WERI-Rb-1 (cell line): ENCODE measurements at regions not wholly inside any gene's neighbourhood (a gene's known extent, or its start where the extent isn't known, plus 50 kb on each side); places are given as distances from the start of the nearest gene placed in this dataset.

Source experiments
- DNase-seq: peaks from one replicate; pipeline ENCODE4 v3.0.0-alpha.2; 2020
- H3K27ac ChIP-seq: fragments of 250-450 bp; sonication (Bioruptor Pico); 2 replicates; pipeline ENCODE4 v1.5.1; 2020; ENCODE audit warnings: mild to moderate bottlenecking, moderate library complexity
- H3K27me3 ChIP-seq: fragments of 250-450 bp; sonication (Bioruptor Pico); 2 replicates; pipeline ENCODE4 v1.5.1; 2021; ENCODE audit warnings: mild to moderate bottlenecking, low read depth, moderate library complexity; ENCODE audit not compliant: insufficient read depth, severe bottlenecking
- H3K36me3 ChIP-seq: fragments of 250-450 bp; sonication (Bioruptor Pico); 2 replicates; pipeline ENCODE4 v1.5.1; 2020; ENCODE audit warnings: mild to moderate bottlenecking, moderate library complexity
- H3K4me3 ChIP-seq: 2 replicates; pipeline ENCODE4 v1.5.1; 2011; ENCODE audit warnings: low read depth, mild to moderate bottlenecking, control low read depth, low read length
- H3K9me3 ChIP-seq: fragments of 250-450 bp; sonication (Bioruptor Pico); 2 replicates; pipeline ENCODE4 v1.5.1; 2021; ENCODE audit warnings: mild to moderate bottlenecking, moderate library complexity; ENCODE audit not compliant: severe bottlenecking
- CTCF ChIP-seq: IDR thresholded peaks from 2 replicates; pipeline ENCODE4 v1.5.1; 2011; ENCODE audit warnings: low read depth, mild to moderate bottlenecking, control low read depth, inconsistent platforms, low read length

GRCh38 chr3:168364967-168365366 is 269.2 kb upstream of the GOLIM4 start:
- no peaks in the 10 kb centered on the region for H3K36me3 ChIP-seq
- H3K4me3 ChIP-seq: no peak overlapping the region
- H3K27ac ChIP-seq: no peak overlapping the region
- no peaks in the 10 kb centered on the region for H3K27me3 ChIP-seq
- TF ChIP-seq CTCF: no peak
- H3K9me3 ChIP-seq: no peaks in the 10 kb centered on the region
- no peak for DNase-seq

GRCh38 chr3:168362661-168363247 is 267.0 kb upstream of the GOLIM4 start:
- H3K9me3 ChIP-seq: no peaks in the 10 kb centered on the region
- H3K27me3 ChIP-seq: no peaks in the 10 kb centered on the region
- no peak overlapping the region for H3K27ac ChIP-seq
- TF ChIP-seq CTCF: no peak
- H3K36me3 ChIP-seq: no peaks in the 10 kb centered on the region
- DNase-seq: no peak
- H3K4me3 ChIP-seq: no peak overlapping the region

GRCh38 chr3:168362156-168362555 is 266.4 kb upstream of the GOLIM4 start:
- TF ChIP-seq CTCF: no peak
- no peak for DNase-seq
- no peaks in the 10 kb centered on the region for H3K27me3 ChIP-seq
- H3K4me3 ChIP-seq: no peak overlapping the region
- H3K27ac ChIP-seq: no peak overlapping the region
- H3K9me3 ChIP-seq: no peaks in the 10 kb centered on the region
- H3K36me3 ChIP-seq: no peaks in the 10 kb centered on the region

GRCh38 chr3:168360993-168361392 is 265.3 kb upstream of the GOLIM4 start:
- Histone ChIP-seq H3K9me3 (no peaks in the 10 kb centered on the region), H3K27ac (no peak overlapping the region), H3K27me3 (no peaks in the 10 kb centered on the region), H3K36me3 (no peaks in the 10 kb centered on the region), H3K4me3 (no peak overlapping the region)
- DNase-seq: no peak
- no peak for TF ChIP-seq CTCF

- no peaks in the 10 kb centered on the region for H3K36me3 ChIP-seq
- no peaks in the 10 kb centered on the region for H3K9me3 ChIP-seq
- H3K4me3 ChIP-seq: no peak overlapping the region
- TF ChIP-seq CTCF: no peak
- no peaks in the 10 kb centered on the region for H3K27me3 ChIP-seq
- DNase-seq: no peak
- H3K27ac ChIP-seq: no peak overlapping the region
Measured at GRCh38 chr3:168342946-168343850, 247.5 kb upstream of the GOLIM4 start.
